Renal cortical epithelial cell (primary cell): ENCODE measurements at regions not wholly inside any gene's neighbourhood (a gene's known extent, or its start where the extent isn't known, plus 50 kb on each side); places are given as distances from the start of the nearest gene placed in this dataset.
A peak's percentile ranks its signal among the peaks of the same experiment; 100 is the strongest.
"Not testable (repeated sequence)": the region's sequence is repeated elsewhere in the genome, so short reads cannot be mapped to it uniquely, and the experiment has no call there.

Experiments
- DNase-seq: peaks from one replicate; pipeline ENCODE4 v3.0.0-alpha.2; 2011; ENCODE audit warnings: low read depth

DNA sequence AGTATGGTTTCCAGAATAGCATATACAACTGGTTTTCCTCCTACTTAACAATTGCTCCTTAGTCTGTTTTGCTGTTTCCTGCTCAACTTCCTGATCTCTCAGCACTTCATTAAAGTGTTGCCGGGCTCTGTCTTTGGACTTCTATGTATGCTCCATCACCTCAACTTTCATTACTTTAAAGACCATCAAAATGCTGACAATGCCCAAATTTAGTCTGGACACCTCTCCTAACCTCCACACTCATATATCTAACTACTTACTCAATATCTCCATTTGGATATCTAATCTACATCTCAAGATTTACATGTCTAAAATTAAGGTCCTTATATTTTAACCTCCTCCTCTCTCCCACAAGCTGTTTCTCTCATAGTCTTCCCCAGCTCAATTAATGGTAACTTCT lies 54.4 kb upstream of the LGR5 start:
- DNase-seq, result no peak

DNA sequence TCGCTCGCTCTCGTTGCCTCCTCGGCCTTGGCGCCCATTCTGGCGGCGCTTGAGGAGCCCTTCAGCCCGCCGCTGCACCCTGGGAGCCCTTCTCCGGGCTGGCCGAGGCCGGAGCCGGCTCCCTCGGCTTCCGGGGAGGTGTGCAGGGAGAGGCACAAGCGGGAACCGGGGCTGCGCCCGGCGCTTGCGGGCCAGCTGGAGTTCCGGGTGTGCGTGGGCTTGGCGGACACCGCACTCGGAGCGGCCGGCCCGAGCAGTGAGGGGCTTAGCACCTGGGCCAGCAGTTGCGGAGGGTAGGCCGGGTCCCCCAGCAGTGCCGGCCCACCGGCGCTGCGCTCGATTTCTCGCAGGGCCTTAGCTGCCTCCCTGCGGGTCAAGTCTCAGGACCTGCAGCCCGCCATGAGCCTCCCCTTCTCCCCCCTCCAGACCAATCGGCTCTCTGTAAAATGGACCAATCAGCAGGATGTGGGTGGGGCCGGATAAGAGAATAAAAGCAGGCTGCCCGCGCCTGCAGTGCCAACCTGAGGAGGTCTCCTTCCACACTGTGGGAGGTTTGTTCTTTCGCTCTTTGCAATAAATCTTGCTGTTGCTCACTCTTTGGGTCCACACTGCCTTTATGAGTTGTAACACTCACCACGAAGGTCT lies 62.8 kb upstream of the LGR5 start:
- DNase-seq, result not testable (repeated sequence)

DNA sequence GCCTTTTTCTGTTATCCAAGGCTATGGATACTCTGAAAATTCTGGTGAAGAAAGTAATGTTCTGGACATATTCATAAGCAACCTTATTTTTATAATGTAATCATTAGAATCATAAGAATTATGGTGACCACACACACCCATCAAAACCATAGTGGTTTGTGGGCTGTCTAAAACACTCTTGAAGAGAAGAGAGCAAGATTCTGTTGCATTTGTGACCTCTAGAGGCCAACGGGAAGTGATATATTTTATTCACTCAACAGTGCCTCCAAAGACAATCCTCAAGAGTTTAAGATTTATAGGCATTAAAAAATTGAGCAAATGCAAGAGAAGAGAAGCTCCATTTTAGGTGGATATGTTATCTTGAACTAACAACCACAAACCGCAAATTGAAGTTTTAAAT lies 68.5 kb upstream of the LGR5 start:
- peak; percentile 40 for DNase-seq

DNA sequence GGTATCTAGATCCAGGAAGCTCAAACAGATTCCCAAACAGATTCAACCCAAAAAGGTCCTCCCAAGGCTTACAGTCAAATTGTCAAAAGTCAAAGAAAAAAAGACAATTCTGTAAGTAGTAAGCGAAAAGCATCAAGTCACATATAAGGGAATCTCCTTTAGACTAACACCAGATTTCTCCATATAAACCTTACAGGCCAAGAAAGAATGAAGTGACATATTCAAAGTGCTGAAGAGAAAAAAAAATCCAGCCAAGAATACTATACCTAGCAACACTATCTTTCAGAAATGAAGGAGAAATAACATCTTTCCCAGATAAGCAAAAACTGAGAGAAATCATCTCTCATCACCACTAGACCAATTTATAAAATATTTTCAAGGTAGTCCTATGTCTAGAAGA lies 79.6 kb upstream of the LGR5 start:
- no peak for DNase-seq

DNA sequence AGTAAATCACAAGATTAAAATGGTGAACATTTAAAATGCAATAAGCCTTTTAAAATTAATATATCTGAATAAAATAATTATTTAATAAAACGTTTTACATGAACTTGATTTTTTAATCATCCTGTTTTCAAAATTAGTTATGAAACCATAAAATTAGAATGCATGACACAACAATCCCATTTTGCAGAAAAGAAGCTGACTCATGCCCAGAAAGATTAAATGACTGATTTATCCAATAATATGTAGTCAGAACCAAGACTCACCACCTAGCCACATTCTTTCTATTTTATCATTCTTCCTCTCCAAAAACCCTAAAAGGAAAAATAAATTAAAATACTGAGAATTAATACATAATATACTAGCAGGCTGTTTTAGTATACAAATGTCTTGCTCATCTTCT lies 83.0 kb upstream of the LGR5 start:
- no peak for DNase-seq

DNA sequence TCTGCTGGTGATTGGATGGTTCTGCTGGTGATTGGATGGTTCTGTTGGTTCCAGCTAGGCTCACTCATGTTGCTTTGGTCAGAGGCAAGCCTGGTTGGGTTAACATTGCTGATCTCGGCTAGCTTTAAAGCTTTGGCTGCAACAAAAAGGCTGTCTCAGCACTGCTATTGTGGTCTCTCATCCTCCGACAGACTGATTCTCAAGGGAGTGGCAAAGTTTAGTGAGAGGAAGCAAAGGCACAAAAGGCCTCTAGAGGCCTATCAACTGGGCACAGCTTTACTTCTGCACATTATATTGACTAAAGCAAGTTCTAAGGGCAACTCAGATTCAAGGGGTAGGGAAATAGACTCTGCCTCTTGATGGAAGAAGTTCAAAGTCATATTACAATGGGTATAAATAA lies 84.7 kb upstream of the LGR5 start:
- DNase-seq, result no peak

DNA sequence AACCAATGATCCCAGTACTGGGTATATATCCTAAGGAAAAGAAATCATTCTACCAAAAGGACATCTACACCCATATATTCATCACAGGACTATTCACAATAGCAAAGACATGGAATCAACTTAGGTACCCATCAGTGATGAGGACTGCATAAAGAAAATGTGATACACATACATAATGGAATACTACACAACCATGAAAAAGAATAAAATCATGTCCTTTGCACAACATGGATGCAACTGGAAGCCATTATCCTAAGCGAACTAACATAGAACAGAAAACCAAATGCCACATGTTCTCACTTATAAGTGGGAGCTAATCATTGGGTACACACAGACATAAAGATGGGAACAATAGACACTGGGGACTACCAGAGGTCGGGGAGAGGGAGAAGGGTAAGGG lies 86.0 kb upstream of the LGR5 start:
- no peak for DNase-seq

DNA sequence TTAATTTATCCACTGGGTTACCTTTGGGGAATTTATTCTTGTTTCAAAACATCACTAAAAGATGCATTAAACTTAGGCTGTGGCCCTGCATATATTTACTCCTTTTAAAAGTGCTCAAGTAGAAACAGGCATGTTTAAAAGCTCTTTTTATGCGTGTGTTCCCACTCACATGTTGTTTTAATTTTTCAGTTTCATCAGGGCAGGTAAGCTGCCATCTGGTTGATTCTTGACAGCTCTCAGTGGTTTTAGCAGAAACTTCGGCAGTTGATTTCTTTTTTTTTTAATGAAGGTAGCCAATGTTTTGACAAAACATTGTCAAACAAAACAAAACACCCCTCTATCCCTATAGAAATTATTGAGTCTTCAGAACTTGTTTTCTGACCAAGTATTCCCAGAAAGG lies 89.6 kb upstream of the LGR5 start:
- no peak for DNase-seq

DNA sequence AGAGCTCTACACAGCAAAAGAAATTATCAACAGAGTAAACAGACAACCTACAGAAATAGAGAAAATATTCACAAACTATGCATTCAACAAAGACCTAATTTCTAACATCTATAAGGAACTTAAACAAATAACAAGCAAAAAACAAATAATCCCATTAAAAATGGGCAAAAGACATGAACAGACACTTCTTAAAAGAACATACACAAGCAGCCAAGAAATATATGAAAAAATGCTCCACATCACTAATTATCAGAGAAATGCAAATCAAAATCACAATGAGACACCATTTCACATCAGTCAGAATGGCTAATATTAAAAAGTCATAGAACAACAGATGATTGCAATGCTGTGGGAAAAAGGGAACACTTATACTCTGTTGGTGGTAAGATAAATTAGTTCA lies 100.7 kb upstream of the LGR5 start:
- DNase-seq, result no peak

DNA sequence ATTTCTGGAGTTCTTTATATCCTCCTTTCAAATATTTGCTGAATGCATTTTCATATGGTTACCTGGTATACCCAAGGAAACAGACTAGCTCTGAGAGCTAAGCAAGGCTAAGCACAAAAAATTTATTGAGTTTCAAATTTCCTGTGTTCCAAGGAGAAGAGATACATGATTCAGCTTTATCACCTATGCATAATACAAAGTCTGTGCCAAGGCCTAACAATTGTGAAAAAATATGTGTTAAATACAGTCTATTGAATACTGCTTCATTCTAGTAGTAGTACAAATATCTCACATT lies 103.7 kb upstream of the LGR5 start:
- DNase-seq, result no peak

DNA sequence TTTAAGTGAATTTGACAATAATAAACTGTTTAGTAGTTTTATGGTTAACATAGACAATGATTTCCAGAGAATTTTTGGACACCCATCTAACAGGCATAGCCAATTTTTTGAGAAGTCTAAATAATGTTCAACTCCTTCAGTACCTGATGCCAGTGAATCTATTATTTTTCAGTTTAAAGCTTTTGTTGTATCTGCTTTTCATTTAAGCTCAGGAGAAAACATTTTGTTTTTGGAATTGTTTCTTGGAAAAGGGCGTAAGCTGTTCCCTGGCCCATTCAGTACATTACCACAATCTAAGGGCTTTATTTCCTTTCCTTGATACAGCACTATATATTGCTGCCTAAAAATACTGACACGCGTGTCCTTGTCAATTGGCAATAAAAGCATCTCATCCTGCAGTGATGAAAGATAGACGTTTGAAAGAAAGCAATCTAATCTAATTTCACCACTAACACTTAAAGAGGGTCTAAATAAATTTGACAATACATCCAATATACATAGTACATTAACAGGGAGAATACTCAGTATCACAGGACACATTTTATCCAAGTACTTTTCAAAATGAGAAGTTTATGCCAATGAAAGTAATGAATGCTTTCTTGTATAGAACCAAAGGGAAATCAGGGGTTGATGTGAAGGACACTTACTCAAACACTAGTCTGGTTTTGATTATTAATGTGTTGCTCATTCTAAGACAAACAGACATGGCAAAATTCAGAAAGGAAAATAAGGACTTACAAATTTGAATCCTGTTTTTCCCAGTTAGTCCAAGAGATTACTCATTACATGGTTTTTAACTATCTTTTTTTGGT lies 104.2 kb upstream of the LGR5 start:
- DNase-seq, result no peak

DNA sequence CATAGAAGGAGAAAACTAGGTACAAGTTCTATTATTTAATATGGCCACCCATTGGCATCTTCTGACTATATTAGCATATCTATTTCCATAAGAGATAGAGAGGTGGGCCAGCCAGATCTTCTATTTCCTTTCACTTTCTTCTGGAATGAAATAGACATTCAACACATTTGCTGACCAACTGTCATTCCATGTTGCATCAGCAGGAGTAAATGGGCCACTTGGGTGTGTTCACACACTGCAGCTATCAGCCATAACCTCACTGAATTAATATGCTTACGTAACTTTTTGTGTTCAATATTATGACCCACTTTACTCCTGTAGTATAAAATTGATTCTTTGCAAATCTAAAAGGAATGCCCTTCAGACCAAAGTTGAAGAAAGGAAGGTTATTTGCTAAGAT lies 106.2 kb upstream of the LGR5 start:
- no peak for DNase-seq

DNA sequence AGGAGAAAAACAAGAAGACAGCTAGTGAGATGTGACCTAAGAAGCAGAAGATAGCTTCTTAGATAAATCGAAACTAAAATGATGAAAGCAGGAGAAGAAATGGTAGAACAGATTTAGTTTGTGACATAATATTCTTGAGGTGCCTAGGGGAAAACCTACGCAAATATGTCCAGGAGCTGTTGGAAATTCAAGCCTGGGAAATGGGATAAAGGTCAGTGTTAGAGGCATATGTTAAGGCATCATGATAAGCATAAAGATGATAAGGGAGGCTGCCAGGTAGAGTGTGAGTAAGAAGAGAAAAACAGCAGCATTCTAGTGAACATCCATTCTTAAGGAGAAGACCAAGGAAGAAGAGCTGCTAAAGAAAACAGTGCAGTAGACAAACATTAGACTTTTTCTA lies 109.6 kb upstream of the LGR5 start:
- DNase-seq, result no peak

DNA sequence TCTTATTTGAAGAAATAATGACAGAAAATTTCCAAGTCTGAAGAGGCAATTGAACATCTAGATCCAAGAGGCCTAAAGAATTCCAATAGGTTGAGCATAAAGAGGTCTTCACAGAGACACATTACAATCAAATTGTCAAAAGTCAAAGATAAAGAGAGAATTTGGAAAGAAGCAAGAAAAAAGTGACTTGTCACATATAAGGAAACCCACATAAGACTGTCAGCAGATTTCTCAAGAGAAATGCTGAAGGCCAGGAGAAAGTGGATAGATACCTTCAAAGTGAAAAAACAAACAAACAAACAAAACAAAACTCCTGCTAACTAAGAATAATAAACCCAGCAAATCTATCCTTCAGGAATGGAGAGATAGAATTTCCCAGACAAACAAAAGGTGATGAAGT lies 118.1 kb upstream of the LGR5 start:
- no peak for DNase-seq

DNA sequence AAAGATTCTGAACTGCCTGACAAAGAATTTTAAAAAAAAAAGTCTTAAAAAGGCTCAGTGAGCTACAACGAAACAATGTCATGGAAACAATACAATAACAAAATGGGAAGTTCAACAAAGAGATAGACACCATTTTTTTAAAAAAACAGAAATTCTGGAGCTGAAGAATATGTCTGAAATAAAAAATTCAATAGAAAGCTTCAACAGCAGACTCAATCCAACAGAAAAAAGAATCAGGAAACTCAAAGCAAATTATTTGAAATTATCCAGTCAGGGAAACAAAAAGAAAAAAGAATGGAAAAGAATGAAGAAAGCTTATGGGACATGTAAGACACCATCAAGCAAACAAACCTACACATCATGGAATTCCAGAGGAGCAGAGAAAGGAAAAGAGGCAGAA lies 118.5 kb upstream of the LGR5 start:
- DNase-seq, result no peak

DNA sequence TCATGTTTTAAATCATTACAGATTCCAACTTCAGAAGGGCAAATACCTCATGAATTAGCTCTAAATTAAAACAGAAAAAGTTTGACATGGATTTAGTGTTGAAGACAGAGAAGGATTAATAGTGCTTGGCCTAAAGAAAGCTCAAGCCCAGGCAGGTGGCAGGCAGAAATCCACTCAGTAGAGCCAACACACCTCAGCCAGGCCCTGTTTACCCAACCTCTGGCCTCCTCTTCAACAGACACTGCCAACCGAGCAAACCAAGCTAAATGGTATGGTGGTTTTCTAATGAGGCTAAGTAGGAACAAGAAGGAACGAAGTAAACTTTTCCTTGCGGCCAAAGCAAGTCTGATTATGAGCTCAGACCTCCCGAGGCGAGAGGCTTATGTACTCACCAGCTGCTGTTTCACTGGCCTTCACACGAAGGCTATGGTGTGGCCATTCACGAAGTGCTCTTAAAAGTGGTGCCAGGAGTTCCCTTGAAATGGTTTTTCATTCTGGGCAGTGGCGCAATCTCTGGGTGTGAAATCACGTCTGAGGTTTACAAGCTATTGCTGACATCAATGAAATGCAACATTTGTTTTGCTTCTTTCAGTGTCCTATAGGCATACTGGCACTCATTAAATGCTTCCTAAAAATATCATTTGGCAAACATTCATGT lies 124.1 kb upstream of the LGR5 start:
- DNase-seq, result no peak

DNA sequence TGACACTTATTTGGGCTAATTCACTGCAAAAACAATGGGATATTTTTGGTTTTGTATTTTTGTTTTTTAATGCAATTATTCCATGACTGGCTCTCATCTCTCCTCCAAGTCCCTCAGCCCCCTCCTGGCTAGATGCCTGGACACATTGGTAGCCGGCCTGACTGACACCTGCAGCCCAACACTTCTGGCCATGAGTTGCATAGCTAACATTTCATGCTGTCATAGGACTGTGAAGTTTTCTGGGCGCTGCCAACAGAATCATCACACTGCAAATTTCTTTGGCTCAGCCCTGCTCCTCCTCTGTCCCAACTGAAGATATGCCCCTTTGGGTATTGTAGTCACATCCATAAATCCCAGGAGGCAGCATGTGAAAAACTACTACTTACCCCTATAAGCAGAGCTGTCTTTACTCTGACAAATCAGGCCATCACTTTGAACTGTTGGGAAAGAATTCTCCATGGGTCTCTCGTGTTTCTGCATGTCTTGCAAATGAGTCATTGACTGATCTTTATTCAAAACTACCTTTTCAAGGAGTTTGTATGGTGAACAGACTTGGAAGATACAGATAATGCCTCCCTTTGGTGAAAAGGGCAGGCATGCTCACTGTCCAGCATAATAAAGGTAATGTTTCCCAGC lies 126.7 kb upstream of the LGR5 start:
- peak; percentile 87 for DNase-seq

DNA sequence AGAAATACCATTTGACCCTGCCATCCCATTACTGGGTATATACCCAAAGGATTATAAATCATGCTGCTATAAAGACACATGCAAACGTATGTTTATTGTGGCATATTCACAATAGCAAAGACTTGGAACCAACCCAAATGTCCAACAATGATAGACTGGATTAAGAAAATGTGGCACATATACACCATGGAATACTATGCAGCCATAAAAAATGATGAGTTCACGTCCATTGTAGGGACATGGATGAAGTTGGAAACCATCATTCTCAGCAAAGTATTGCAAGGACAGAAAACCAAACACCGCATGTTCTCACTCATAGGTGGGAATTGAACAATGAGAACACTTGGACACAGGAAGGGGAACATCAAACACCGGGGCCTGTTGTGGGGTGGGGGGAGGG lies 128.0 kb upstream of the LGR5 start:
- not testable (repeated sequence) for DNase-seq

DNA sequence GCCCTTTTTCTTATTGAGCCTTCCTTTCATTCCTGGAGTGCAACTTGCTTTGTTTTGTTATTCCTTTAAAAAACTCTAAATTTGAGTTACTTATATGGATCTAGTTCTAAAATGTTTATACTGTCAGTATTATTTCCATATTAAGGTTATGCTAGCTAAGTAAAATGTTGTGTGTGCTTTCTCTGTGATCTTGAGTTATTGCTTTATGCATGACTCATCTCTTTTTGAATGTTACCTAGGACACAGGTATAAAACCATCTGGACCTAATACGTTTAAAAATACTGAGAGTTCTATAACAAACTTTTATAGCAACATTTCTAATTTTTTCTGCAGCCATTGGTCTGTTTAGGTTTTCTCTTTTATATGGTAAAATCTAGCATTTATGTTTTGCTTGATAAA lies 132.8 kb upstream of the LGR5 start:
- DNase-seq, result no peak

DNA sequence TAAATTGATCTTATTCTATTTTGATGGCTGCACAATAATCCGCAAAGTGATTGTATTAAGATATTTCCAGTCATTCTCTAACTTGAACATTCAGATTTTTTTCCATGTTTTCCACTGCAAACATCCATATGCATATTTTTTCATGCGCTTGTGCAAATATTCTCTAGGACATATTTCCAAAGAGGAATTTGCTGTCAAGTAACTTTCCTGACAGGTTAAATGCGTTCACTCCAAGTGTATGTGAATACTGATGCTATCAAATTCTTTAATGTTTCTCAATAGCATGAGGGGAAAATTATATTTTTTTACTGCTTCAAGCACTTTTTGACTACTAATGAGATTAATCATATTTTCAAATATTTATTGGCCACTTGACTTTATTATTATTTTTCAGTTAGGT lies 135.3 kb upstream of the LGR5 start:
- no peak for DNase-seq

DNA sequence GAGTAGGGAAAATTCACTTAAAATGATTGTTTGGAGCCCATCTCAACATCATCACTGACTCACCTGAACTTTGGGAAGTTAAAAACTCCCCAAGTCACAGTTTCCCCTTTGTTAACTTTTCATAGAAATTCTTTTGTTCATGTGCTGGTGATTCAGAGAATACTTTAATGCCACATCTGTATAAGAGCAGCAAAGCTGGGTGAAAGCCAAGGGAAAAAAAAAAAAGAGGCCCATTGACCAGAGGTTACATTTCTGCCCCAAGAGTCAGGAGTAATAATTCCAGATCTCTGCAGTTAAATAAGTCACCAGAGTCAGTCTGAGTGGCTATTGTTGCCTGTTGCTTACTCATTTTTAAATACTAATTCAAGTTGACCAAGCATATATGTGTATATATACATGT lies 136.4 kb upstream of the LGR5 start:
- peak; percentile 87 for DNase-seq

DNA sequence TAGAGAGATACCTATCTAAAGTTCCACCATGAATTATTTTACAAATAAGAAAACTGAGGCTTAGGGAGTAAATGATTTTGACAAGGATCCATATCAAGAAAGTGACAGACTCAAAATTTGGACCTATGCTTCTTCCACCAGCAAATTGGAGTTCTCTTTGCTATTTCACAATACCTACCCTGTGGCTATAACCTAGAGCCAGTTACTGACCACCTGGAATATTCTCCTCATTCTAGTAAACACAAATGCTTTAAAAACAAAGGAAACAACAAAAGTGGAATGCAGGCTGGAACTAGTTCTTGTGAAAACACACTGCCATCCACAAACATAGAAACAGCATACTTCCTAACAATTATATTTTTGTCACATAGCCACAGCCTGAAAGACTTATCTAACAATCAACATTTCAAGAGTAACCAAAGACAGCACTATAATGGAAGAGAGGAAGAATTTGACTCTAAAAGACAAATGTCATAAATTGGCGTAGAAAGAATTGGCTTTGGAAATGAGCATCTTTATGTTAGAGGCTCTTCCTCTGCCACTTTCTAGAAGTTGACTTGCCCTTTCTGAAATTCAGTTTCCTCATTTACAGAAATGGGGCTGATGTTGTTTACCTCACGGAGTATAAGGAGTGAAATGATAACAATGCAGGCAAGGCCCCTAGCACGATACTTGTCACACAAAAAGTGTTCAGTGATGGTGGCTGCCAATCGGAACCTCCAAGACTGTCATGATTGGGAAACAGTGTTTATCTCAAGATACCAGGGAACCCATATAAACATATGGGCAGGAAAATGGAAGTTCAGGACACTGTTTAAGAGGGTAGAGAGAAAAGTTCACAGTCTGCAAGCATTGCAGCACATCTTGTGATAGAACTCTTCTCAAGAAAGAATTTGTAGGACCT lies 138.6 kb upstream of the LGR5 start:
- peak; percentile 83 for DNase-seq
